DMS153 treated with DMSO at 0.1 percent for 48 hours (cell line): ENCODE measurements at regions not wholly inside any gene's neighbourhood (a gene's known extent, or its start where the extent isn't known, plus 50 kb on each side); places are given as distances from the start of the nearest gene placed in this dataset.

Source experiments
- DNase-seq: peaks from one replicate; lab custom pipeline; 2025; ENCODE audit not compliant: unreplicated experiment; lab: John Stamatoyannopoulos, UW

DNA sequence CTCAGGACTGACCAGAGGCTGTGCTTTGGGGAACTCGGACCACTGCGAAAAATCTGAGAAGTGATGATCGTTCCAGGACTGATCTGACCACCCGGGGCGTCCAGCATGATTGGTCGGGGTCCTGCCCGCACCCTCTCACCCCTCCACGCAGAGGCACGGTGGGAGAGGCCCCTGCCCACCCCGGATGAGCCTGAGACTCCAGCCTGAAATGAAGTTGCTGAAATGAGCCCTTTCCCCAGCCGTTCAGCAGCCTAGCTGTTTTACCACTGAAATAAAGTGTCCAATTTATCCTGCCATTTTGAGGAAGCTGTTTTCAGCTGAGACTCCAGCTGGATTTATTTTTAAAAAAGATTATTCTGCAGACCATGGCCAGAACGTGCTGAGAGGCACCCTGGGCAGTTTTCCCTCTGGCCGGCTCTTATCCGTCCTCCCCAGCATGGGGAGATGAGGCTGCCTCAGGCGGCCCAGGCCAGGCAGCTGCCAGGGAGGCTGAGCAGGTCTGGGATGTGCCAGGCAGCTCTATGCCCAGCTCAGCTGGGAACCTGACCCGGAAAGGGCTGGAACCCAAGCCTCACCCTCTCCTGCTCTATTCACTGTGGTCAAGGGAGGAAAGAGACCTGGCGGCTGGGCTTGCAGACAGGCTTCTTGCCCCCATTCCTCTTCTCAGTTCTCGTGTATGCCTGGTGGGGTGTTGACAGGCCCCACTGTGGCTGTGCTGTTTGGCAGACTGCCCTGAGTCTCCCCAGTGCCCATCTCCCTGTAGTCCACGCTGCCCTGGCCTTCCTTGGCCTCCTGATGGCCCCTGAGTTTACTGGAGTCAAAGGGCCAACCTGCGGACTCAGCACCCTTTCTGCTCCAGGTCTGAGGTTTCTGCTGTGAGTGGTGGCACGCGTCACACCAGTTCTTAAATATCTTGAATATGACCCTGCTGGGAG, 161.0 kb upstream of the B3GAT1 start:
- DNase-seq, result no peak

DNA sequence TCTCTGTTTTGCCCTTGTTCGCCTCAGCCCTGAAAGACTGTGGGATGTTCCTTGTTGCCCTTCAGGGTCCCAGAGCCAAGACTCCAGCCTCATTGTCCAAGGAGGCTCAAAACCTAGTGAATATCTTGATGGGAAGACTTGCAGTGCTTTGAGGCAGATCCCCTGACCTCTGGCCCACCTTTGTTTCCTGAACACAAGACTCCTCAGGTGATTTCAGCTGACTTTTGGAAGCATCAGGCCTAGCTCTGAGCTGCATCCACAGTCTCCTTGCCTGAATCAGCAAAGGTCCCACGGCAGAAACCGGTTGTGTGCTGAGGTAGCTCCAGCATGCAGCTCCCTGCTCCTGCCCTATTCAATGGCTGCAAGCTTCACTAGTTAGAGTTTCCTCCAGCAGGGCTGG, 159.3 kb upstream of the B3GAT1 start:
- DNase-seq, result no peak

DNA sequence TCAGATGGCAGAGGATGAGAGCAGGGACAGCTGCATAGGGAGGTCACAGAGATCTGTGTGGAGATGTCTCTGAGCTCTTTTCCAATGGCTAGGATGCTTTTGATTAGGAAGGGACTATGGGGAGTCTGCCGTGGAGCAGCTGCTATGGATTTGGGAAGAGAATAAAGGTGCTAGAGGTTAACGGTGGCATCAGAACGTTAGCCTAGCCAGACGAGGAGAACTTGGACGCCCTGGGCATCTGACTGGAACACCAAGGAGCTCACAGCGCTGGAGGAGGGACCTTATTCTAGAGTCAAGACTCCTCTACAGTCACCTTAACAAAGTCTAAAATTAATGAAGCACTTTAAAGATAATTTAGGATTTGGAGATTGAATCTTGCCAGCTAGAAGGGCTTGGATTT, 157.2 kb upstream of the B3GAT1 start:
- DNase-seq, result no peak

DNA sequence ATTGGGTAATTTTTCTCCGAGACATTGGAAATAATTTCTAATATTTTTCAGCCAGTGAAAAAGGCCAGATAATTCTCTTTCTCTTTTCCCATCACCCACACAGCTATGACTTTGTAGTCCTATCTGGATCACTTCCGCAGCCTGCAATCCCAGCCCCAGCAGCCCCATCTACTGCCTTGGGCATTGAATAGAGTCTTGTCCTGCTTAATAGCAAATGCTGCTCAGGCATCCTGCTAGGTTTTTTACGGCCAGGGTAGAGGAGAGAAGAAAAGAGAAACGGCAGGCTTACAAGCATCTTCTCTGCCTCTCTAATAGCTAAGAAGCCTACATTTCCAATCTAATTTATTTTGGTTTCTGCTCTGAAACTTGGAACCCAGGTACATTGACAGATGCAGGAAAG, 154.3 kb upstream of the B3GAT1 start:
- DNase-seq, result no peak

DNA sequence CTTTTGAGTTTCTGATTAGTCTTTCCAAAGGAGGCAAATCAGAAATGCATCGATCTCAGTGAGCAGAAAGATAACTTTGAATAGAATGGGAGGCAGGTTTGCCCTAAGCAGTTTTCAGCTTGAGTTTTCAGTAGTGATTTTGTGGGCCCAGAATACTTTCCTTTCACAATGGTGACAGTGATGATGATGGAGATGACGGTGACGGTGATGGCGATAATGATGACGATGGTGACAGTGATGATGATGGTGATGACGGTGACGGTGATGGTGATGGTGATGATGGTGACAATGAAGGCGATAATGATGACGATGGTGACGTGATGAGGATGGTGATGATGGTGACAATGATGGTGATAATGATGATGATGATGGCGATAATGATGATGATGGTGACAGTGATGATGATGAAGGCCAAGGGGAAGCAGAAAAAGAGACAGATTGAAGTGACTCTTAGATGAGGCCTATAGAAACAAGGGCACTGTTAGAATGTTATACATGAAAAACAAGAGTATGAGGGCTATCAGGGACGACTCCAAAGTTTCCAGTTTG, 153.4 kb upstream of the B3GAT1 start:
- DNase-seq, result no peak

DNA sequence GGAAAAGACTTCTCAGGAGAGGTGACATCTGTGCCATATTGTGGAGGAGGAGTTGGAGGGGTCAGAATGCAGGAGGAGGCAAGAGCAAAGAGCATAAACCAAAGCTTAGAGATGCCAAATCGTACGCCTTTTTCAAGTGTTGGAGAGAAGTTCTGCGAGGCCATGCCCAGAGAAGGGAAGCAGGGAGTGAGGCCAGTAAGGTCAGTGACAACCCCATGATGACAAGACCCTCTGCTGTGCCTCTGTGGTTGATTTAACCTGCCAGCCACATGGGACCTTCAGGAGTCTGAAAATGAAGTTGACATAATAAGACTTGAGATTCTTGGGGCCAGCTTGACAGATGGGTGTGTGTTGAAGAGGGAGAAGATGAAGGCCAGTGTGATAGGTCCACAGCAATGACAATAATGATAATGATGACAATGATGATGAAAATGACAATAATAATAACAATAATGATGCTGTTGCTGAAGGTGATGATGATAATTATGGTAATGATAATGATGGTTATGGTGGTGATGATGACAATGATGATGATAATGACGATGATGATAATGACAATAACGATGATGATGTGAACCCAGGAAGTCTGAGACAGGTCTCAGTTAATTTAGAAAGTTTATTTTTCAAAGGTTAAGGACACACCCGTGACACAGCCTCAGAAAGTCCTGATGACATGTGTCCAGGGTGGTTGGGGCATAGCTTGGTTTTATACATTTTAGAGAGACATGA, 152.6 kb upstream of the B3GAT1 start:
- no peak for DNase-seq

DNA sequence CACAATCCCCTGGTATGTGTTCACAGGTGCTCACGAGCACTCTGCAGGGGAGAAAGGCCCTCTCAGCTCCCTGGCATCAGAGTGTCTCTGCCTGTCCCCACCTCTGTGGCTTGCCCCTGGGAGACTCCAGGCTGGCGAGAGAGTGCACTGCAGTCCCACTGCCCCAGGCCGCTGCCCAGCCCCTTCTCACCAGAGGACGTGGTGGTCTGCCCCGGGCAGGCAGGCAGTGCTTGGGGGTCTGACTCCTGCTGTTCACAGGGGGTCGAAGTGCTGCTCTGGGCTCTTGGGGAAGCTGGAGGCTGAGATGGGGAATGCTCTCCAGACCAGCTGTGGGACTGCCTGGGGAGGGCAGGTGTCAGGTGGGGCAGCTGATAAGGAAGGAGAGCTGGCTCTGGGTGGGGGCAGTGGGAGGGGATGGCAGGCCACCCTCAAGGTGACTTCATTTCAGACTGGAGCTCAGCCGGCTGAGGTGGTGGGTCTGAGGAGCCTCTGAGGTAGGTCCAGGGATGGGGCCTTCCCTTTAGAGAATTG, 151.0 kb upstream of the B3GAT1 start:
- DNase-seq, result no peak

DNA sequence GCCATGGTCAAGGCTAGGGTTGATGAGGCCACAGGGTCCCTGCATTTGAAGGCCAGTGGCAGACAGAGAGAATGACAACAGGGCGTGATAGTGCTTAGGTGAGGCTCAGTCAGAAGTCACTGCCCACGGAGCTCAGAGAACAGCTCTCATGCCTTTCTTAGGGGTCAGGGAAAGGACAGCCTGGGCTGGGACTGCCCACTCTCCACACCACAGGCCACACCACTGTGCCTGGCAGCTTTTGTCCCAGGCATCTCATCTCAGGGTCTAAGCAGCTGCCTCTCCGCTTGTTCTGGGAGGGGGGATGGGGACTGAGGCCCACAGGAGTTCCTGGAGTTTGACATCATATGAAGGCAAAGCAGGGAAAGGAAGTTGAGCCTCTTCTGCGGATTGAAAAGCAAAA, 150.2 kb upstream of the B3GAT1 start:
- no peak for DNase-seq

DNA sequence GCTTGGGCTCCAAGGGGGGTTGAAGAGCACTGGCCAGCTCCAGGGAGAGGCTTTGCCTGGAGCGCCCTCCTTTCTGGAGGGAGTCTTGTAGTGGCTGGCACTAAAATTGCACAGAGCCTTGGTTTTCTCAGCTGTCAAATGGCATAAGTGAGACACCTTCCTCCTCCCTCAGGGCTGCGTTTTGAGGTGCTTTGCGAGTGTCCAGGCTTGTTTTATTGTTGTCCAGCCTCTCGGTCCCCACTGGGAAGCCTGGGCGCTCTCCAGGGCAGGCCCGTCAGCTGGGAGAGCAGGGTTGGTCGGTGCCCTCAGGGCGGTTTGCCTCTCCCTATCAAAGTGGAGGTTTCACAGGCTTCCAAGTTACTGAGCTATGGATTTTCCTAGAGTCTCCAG, 149.3 kb upstream of the B3GAT1 start:
- DNase-seq, result no peak

DNA sequence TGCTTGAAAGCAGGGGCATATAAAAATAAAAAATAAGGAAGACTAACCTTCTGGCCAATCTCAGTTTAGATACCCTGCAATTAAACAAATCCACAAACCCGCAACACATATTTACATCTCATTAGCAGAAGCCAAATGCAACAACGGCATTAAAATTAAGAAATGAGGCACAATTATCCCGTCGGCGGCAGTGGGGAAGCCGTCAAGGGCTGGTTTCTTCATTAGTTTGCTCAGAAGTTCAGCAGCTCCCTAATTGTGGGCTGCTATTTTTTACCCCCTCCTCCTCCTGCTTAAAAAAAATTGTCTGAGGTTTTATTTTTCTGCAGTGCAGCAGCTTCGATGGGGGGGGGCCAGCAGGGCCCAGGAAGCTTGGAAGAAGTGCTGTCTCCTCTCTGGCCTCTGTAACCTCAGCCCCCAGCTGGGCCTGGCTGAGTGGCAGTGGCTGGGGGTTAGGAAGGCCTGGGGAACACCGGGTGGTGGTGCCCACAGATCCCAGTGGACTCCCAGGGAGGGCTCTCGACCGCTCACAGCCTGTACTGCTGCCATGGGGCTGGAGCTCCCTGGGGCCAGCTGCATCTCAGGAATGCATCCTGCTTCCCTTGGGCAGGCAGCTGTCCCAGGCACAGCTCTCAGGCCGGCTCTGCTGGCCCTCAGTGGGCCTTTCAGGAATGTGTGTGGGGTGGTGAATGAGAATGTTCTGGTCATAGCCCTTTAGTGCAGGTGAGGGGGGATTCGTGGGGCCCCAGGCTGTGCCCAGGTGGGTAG, 148.7 kb upstream of the B3GAT1 start:
- no peak for DNase-seq

DNA sequence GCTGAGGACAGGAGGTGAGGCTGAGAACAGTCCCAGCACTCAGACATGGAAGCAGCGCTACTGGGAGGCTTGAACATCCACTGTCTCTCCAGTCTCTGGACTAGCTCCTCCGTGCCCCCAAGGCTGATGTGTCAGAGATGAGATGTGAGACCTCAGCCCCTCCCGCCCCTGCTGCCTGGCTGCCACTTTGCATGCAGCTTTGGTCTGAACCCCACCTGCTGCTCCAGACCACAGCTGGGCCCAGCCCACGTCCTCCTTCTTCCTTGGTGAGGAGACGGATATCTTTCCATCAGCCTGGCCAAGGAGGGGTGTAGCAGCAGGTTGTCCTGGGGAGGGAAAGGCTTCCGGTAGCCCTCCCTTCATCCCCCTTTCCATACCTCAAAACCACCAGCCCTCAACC, 148.0 kb upstream of the B3GAT1 start:
- no peak for DNase-seq

DNA sequence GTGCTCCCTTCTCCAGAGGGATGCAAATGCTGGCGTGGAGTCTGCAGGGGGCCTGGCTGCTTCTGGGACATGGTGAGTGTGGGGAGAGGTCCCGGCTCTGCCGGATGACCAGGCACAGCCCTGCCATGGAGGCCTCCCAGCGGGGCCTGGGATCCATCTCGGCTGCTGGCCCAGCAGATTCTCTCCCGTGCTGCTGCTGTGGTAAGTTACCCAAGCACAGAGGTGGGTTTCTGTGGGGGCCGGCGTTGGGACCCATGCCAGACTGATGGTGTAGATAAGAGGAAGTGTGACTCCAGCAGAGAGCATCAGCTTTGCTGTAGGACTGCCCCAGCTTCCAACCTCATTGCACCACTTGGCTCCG, 147.5 kb upstream of the B3GAT1 start:
- no peak for DNase-seq

DNA sequence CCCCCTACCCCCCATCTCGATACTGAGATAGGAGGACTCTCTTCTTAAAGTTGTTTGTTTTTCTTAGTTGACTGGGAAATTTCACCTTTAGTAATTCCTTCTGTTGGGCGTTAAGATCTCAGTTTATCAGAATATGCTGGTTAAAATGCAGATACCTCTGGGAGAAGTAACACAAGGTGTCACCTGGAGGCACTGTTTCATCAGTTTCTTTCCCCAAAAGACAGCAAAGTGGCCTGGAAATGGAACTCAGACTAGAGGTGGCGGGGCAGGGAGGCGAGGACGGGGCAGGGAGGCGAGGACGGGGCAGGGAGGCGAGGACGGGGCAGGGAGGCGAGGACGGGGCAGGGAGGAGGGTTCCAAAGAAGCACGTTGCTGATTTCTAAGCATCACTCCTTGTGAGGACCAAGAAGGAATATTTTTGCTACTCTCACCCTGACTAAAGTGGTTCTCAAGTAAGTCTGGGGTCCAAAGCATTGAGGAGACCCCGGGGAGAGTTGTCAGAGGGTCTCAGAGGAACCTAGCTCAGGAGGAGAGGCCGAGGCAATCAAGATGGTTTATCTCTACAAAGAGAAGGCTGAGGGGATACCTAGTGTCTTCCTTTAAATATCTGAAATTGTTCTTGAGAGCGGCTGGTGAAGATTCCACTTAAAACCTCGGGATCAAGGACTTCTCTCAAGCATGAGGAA, 147.0 kb upstream of the B3GAT1 start:
- DNase-seq, result no peak

DNA sequence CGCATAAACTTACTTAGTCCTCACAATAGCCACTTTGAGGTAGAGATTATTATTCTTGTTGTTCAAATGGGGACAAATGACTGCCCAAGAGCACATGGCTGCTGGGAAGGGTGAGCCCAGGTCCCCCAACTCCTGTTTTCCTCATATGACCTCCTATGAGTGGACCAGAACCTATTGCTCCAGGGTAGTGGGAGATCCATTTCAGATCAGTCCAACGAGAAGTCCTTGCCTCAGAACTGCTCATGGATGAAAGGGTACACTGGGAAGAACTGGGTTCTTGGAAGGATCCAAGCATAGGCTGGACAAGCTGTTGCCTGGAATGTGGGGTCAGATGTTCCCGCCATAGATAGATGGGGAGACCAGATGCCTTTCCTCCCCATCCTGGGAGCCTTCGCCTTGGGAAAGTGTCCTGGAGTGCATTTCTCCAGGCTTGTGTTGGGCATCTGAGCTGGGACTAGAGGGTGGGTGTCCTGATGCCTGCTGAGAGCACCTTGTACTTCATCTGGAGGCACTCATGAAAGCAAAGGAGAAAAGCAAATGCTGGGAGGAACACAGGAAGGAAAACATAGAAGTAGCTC, 146.3 kb upstream of the B3GAT1 start:
- DNase-seq, result no peak

DNA sequence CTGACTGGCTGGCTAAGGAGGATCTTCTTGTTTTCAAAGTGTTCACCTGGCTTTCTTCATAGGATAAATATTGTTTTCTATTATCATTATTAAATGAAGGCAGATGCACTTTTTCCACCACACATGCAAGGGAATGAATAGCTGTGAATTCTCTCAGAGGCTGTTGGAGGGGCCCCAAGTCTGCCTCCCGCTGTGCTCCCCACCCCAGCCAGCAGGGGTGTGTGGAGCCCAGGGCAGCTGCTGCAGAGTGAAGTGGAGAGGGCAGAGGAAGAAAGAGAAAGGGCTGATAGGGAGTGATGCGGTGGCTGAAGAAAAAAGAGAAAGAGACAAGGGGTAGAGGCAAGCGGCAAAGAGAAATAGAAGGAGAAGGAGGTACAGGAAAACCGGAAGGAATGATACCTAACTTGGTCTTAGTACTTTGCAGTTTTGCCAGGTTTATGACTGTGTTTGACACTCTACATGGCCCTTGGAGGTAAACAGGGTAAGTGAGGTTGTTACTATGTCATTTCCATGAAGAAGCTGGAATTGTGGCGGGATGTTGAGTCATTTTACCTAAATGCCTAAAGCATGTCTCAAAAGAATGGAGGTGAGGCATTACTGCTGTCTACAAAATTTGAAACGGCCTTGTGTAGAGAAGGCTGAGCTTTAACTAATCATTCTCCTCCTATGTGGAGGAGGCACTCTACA, 145.7 kb upstream of the B3GAT1 start:
- no peak for DNase-seq

DNA sequence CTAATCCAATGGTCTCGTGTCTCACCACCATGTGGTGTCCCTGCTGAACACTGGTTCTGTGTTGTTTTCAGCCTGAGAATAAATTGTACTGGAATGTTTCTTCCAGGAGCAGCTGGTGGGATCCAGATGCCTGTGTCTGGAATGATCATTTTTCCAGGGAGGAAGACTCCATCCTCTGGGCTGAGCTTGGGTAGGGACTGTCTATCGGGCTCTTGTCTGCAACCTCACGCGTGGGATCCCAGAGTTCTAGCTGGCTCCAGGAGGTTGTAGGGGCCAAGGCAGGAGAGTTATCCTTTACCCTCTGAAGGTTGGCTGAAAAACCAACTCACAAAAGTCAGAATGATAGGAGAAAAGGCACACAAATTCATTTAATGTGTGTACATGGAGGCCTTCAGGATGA, 144.1 kb upstream of the B3GAT1 start:
- no peak for DNase-seq

DNA sequence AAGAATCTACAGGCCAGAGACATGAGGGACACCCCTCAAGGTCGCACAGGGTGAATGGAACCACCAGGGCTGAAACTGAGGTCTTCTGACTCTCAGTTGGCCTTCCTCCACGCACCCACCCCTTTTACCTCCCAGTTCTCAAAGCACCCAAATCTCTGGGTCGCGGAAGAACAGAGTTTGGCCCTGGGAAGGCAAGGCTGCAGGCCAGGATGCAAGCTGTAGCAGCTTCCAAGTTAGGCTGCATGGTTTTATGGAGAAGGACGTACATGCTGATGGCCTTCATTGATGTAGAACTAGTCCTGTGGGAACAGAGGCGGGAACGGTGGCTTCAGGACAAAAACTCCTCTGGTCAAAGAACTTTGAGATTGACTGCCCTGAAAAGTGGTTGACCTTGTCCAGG, 143.5 kb upstream of the B3GAT1 start:
- no peak for DNase-seq

DNA sequence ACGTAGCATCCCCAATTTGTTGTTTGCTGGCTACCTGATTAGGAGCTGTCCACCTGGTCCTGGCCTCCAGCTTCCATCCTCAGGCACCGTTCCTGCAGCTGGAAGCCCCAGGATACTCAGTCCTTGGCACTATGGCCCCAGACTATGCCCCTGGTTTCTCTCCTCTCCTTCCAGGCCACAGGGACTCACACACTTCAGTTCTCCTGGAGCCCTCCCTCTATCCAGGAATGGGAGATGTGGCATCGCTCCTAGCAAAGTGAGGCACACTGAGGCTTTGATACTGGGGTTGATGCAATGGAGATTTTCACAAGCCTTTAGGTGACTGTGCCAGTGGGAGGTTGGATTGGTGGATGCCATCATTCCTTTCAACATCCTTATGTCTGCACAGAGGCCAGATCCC, 142.8 kb upstream of the B3GAT1 start:
- no peak for DNase-seq

DNA sequence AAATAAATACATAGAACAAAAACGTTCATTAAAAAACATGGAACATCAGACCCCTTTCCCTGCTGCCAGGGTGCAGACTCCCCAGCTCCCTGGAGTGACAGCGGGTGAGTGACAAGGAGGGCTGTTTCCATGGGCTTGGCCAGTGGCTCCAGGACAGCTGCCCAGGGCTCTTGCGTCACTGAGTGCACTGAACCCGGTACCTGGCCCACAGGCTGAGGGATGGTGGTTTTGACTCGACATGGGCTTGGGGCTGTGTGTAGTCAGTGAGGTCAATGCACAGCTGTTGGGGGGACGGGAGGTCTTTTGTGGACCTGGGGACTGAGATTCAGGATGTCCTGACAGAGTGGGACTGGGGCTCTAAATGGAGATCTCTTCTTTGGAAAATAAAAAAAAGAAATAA, 142.1 kb upstream of the B3GAT1 start:
- DNase-seq, result no peak

DNA sequence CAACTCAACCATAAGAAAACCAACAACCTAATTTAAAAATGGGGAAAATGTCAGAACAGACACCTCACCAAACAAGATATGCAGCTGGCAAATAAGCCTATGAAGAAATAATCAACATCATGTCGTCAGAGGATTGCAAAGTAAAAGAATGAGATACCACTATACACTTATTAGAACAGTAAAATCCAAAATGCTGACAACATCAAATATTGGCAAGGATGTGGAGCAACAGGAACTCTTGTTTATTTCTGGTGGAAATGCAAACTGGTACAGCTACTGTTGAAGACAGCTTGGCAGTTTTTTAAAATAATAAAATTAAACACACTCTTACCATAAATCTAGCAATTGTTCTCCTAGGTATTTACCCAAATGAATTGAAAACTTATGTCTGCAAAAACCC, 140.7 kb upstream of the B3GAT1 start:
- DNase-seq, result no peak
